SK-N-MC (cell line): ENCODE measurements at regions not wholly inside any gene's neighbourhood (a gene's known extent, or its start where the extent isn't known, plus 50 kb on each side); places are given as distances from the start of the nearest gene placed in this dataset.

Experiments used
- DNase-seq: peaks from one replicate; pipeline ENCODE4 v3.0.0-alpha.2; 2011; ENCODE audit warnings: low read depth, low spot score
- H3K27ac ChIP-seq: fragments of 200-600 bp; sonication (generic); 2 replicates; pipeline ENCODE4 v1.5.1; 2016; ENCODE audit warnings: mixed run types
- H3K36me3 ChIP-seq: fragments of 200-600 bp; sonication (generic); 2 replicates; pipeline ENCODE4 v1.6.1; 2017; ENCODE audit warnings: antibody characterized with exemption, low read length, mixed read lengths; ENCODE audit not compliant: insufficient read depth
- H3K4me3 ChIP-seq: fragments of 200-600 bp; sonication (generic); 2 replicates; pipeline ENCODE4 v1.5.1; 2016
- H3K9ac ChIP-seq: fragments of 200-600 bp; sonication (generic); 2 replicates; pipeline ENCODE4 v1.8.0; 2017; ENCODE audit warnings: mixed run types, mixed read lengths; ENCODE audit not compliant: insufficient read length
- H3K9me3 ChIP-seq: fragments of 200-600 bp; sonication (generic); 2 replicates; pipeline ENCODE4 v1.6.1; 2017; ENCODE audit warnings: low read depth, mild to moderate bottlenecking, antibody characterized with exemption, low read length, moderate library complexity, mixed read lengths
- EZH2 ChIP-seq: fragments of 200-600 bp; sonication (generic); IDR thresholded peaks from one replicate; pipeline ENCODE4 v1.6.1; 2017; ENCODE audit warnings: antibody characterized with exemption
- FOXP2 ChIP-seq: optimal IDR thresholded peaks from 2 replicates; pipeline ENCODE3; 2011; ENCODE audit warnings: mild to moderate bottlenecking, moderate library complexity; ENCODE audit not compliant: insufficient read depth; ENCODE audit errors: extremely low read length, control extremely low read depth
- POLR2AphosphoS5 ChIP-seq: IDR thresholded peaks from 2 replicates; pipeline ENCODE4 v1.6.1; 2012; ENCODE audit warnings: mild to moderate bottlenecking, low read depth, low read length, borderline replicate concordance

GRCh38 chr13:40313269-40314200 lies 352.9 kb downstream of the FOXO1 start:
- DNase-seq: no peak
- Histone ChIP-seq H3K9me3 (no peaks in the 10 kb centered on the region), H3K36me3 (no peaks in the 10 kb centered on the region), H3K4me3 (no peak overlapping the region), H3K9ac (no peak overlapping the region), H3K27ac (no peak overlapping the region)
- TF ChIP-seq POLR2AphosphoS5: no peak
- TF ChIP-seq EZH2: no peak
- no peak for TF ChIP-seq FOXP2

DNA sequence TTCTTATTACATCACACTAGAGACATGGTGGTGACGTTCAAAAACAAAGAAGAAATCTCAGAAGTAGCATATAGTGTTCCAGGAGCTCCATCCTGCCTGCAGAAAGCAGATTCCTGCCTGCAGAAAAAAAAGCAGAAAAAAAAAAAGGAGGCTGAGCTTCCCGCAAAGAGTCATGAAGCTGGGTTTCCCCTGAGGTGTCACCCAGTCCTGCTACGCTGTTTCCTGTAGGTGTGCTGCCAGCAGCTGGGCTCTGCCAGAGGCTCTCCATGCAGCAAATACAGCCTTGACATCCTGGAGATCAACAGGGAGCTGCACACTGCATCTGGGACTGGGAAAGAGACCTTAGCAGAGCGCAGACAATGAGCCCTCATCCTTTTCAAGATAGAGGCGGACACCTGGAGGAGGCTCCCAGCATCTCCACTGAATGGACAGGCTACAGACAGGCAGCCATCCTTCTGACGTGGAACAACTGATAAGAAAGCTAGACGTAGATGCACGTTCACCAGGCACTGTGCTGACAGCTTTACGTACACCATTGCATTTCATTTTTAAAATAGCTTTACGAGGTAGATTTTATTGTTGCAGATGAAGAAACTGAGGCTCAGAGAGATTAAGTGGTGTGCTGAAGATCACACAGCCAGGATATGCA lies 350.9 kb downstream of the FOXO1 start:
- Histone ChIP-seq H3K27ac (no peak overlapping the region), H3K9ac (no peak overlapping the region), H3K9me3 (no peaks in the 10 kb centered on the region), H3K36me3 (no peaks in the 10 kb centered on the region), H3K4me3 (no peak overlapping the region)
- TF ChIP-seq POLR2AphosphoS5: no peak
- TF ChIP-seq FOXP2: no peak
- TF ChIP-seq EZH2: no peak
- no peak for DNase-seq

- Histone ChIP-seq H3K36me3 (no peaks in the 10 kb centered on the region), H3K9me3 (no peaks in the 10 kb centered on the region), H3K9ac (no peak overlapping the region), H3K27ac (no peak overlapping the region), H3K4me3 (no peak overlapping the region)
- no peak for TF ChIP-seq FOXP2
- no peak for TF ChIP-seq POLR2AphosphoS5
- TF ChIP-seq EZH2: no peak
- no peak for DNase-seq
These were observed 350.1 kb downstream of the FOXO1 start for GRCh38 chr13:40316301-40316700.

GRCh38 chr13:40317980-40318327 lies 348.5 kb downstream of the FOXO1 start:
- Histone ChIP-seq H3K9me3 (no peaks in the 10 kb centered on the region), H3K36me3 (no peaks in the 10 kb centered on the region), H3K4me3 (no peak overlapping the region), H3K9ac (no peak overlapping the region), H3K27ac (no peak overlapping the region)
- TF ChIP-seq EZH2: no peak
- no peak for TF ChIP-seq POLR2AphosphoS5
- no peak for TF ChIP-seq FOXP2
- DNase-seq: no peak

DNA sequence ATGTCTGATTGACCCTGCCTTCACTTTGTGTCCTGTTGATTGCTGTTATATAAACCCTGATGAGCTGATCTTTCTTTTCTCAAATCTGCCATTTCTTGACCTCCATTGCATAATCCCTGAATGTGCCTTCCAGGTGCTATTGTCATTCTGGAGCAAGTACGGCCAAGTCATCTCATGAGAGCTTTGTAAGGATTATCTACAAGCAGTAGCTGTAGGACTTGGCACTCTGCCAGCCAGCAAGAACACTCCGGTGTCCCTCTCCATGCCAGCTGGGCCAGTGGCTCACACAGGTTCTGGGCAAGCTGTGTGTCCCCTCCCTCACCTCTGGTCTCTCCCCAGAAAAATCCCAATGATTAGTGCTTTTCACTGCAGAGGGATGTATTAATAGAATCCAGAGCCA lies 348.1 kb downstream of the FOXO1 start:
- no peaks in the 10 kb centered on the region for H3K36me3 ChIP-seq
- no peak for DNase-seq

GRCh38 chr13:40319699-40320579 lies 346.5 kb downstream of the FOXO1 start:
- H3K9ac ChIP-seq: no peak overlapping the region
- no peaks in the 10 kb centered on the region for H3K36me3 ChIP-seq
- H3K27ac ChIP-seq: no peak overlapping the region
- no peak for TF ChIP-seq EZH2
- H3K4me3 ChIP-seq: no peak overlapping the region
- H3K9me3 ChIP-seq: no peaks in the 10 kb centered on the region
- no peak for DNase-seq

More for the DNA sequence above, 348.1 kb downstream of the FOXO1 start:
- no peak overlapping the region for H3K27ac ChIP-seq
- no peak overlapping the region for H3K4me3 ChIP-seq
- TF ChIP-seq EZH2 (no peak), POLR2AphosphoS5 (no peak), FOXP2 (no peak)
- H3K9ac ChIP-seq: no peak overlapping the region
- no peaks in the 10 kb centered on the region for H3K9me3 ChIP-seq

GRCh38 chr13:40328091-40328490 lies 338.4 kb downstream of the FOXO1 start:
- H3K4me3 ChIP-seq: no peak overlapping the region
- H3K27ac ChIP-seq: no peak overlapping the region
- no peaks in the 10 kb centered on the region for H3K36me3 ChIP-seq
- no peak overlapping the region for H3K9ac ChIP-seq
- TF ChIP-seq EZH2 (no peak), FOXP2 (no peak), POLR2AphosphoS5 (no peak)
- no peak for DNase-seq
- no peaks in the 10 kb centered on the region for H3K9me3 ChIP-seq
